Astrocyte of the cerebellum (primary cell): ENCODE measurements at regions not wholly inside any gene's neighbourhood (a gene's known extent, or its start where the extent isn't known, plus 50 kb on each side); places are given as distances from the start of the nearest gene placed in this dataset.

Experiments used
- DNase-seq: peaks from one replicate; pipeline ENCODE4 v3.0.0-alpha.2; 2011; ENCODE audit warnings: low read depth
- H3K4me3 ChIP-seq: 2 replicates; pipeline ENCODE4 v1.5.1; 2011; ENCODE audit warnings: mild to moderate bottlenecking, low read depth, low read length, moderate library complexity
- CTCF ChIP-seq: IDR thresholded peaks from 2 replicates; pipeline ENCODE4 v1.5.1; 2012; ENCODE audit warnings: low read length, low read depth, moderate library complexity, mild to moderate bottlenecking; ENCODE audit errors: missing control alignments
- in situ Hi-C: cut with HindIII; loops from 2 replicates; pipeline ENCODE4 v1.10.0; 2017; ENCODE audit warnings: low sequenced_read_pairs

GRCh38 chr3:80374423-80374822 lies 606.6 kb upstream of the ROBO1 start:
- H3K4me3 ChIP-seq: no peak overlapping the region
- in situ Hi-C loops: no loop called here
- TF ChIP-seq CTCF: no peak
- no peak for DNase-seq

- no peak for DNase-seq
- H3K4me3 ChIP-seq: no peak overlapping the region
- in situ Hi-C loops: no loop called here
- no peak for TF ChIP-seq CTCF
Measured at GRCh38 chr3:80368616-80369015, 600.8 kb upstream of the ROBO1 start.

- TF ChIP-seq CTCF: no peak
Measured at GRCh38 chr3:80366808-80367548, 599.2 kb upstream of the ROBO1 start.

GRCh38 chr3:80357761-80358160 lies 590.0 kb upstream of the ROBO1 start:
- DNase-seq: no peak
- TF ChIP-seq CTCF: no peak
- in situ Hi-C loops: no loop called here
- H3K4me3 ChIP-seq: no peak overlapping the region

More at GRCh38 chr3:80366808-80367548, 599.2 kb upstream of the ROBO1 start:
- no peak overlapping the region for H3K4me3 ChIP-seq
- DNase-seq: no peak
- in situ Hi-C loops: no loop called here

- H3K4me3 ChIP-seq: no peak overlapping the region
- no peak for DNase-seq
- in situ Hi-C loops: no loop called here
- TF ChIP-seq CTCF: no peak
Measured at GRCh38 chr3:80355144-80355543, 587.3 kb upstream of the ROBO1 start.

- no peak for TF ChIP-seq CTCF
- no peak for DNase-seq
- in situ Hi-C loops: no loop called here
Measured at GRCh38 chr3:80351201-80351600, 583.4 kb upstream of the ROBO1 start.

More at GRCh38 chr3:80351201-80351600, 583.4 kb upstream of the ROBO1 start:
- no peak overlapping the region for H3K4me3 ChIP-seq
